ENCODE measurements at regions not wholly inside any gene's neighbourhood (a gene's known extent, or its start where the extent isn't known, plus 50 kb on each side); places are given as distances from the start of the nearest gene placed in this dataset.

DNA sequence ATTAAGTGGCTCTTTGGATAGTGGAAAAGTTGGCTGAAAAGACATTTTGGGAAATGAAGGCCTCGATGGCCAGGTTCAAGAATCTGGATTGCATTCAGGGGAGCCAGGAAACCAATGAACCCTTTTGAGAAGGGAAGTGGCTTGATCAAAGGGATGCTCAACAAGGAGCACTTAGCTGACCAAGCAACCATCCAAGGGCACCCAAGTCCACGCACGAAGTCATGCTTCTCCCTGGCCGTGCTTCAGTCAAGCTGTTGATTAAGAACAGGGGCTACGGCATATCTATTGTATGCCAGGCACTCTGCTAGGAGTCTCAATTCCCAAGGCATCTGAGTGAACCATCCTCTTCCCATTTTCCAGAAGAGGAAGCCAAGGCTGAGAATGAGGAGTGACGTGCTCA lies 185.8 kb upstream of the GLI2 start:
- no peak overlapping the region for H3K4me2 ChIP-seq (ENCODE audit: control insufficient read depth, insufficient read depth)
- ATAC-seq = no peak
- WGBS (ENCODE audit: insufficient coverage, insufficient replicate concordance, low lambda C conversion rate, missing lambda C conversion rate) = 22% methylated on average over 6 of the region's 6 CpGs
- H3K9ac ChIP-seq (ENCODE audit: control insufficient read depth, insufficient read depth, low read length) = no peak overlapping the region
- ChIA-PET SMC1A (ENCODE audit: uncharacterized antibody, unreplicated experiment) (interaction anchor here (0.6 kb wide), 1 partner anchor 354 kb away, joined by 3 read pairs; no protein-coding TSS in a partner anchor), CTCF (no interaction called here), POLR2A (no interaction called here), RAD21 (ENCODE audit: unreplicated experiment) (no interaction called here)
- in situ Hi-C loops (cut with MboI) (no loop called here), intact Hi-C loops (cut with micrococcal nuclease; ENCODE audit: unreplicated experiment) (loop anchor here (10.0 kb wide), 1 partner anchor 205 kb away; the partner anchor contains the start of gene INHBB)
- no peak for DNase-seq (ENCODE audit: low read depth, low spot score)
- H3K36me3 ChIP-seq (ENCODE audit: control insufficient read depth in 2 of 2, insufficient read depth in 2 of 2, low read length in 1 of 2) = no peaks in the 10 kb centered on the region
- peaks cover 0 to 4% of the 10 kb centered on the region in 2 experiments; a peak in 2 of 4 replicates for H3K27me3 ChIP-seq (replicated peaks in 1 of 2; ENCODE audit: control insufficient read depth in 2 of 2, insufficient read depth in 2 of 2, low read length in 1 of 2)
- no peak overlapping the region for H3K27ac ChIP-seq (ENCODE audit: control insufficient read depth, insufficient read depth)
- no peak for FAIRE-seq
- no TSS peak for BruUV-seq (replicated peaks)
- H2AFZ ChIP-seq (ENCODE audit: control insufficient read depth, low read depth, low read length) = no peak overlapping the region
- H3K4me3 ChIP-seq = no peak overlapping the region
- TF ChIP-seq JUNB (IDR thresholded peaks at IDR 0.05) = no peak
- TF ChIP-seq SIN3A (IDR thresholded peaks at IDR 0.05; ENCODE audit: low read depth, low read length) = no peak
- no peak for TF ChIP-seq MTA3 (IDR thresholded peaks at IDR 0.05; ENCODE audit: borderline replicate concordance, low read length)
- no peak for TF ChIP-seq KAT2A (conservative IDR thresholded peaks at IDR 0.05; ENCODE audit: control insufficient read depth, low read depth, low read length)
- TF ChIP-seq, protein P1, sequence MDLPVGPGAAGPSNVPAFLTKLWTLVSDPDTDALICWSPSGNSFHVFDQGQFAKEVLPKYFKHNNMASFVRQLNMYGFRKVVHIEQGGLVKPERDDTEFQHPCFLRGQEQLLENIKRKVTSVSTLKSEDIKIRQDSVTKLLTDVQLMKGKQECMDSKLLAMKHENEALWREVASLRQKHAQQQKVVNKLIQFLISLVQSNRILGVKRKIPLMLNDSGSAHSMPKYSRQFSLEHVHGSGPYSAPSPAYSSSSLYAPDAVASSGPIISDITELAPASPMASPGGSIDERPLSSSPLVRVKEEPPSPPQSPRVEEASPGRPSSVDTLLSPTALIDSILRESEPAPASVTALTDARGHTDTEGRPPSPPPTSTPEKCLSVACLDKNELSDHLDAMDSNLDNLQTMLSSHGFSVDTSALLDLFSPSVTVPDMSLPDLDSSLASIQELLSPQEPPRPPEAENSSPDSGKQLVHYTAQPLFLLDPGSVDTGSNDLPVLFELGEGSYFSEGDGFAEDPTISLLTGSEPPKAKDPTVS (IDR thresholded peaks at IDR 0.05; ENCODE audit: low read depth, low read length) = no peak
- TF ChIP-seq IKZF2 (IDR thresholded peaks at IDR 0.05) = no peak
- TF ChIP-seq TCF12 (IDR thresholded peaks at IDR 0.05; ENCODE audit: low read depth, low read length) = no peak
- TF ChIP-seq IKZF1 (conservative IDR thresholded peaks at IDR 0.05) = no peak
- TF ChIP-seq ASH2L (IDR thresholded peaks at IDR 0.05; ENCODE audit: borderline replicate concordance, low read depth) = no peak
- no peaks in the 10 kb centered on the region for H3K79me2 ChIP-seq (ENCODE audit: control insufficient read depth, insufficient read depth, low read length)
- H4K20me1 ChIP-seq (ENCODE audit: control insufficient read depth, insufficient read depth) = no peaks in the 10 kb centered on the region
- H3K9me3 ChIP-seq (replicated peaks; ENCODE audit: control insufficient read depth, insufficient read depth, low read length) = no peaks in the 10 kb centered on the region
- H3K4me1 ChIP-seq (ENCODE audit: control insufficient read depth, insufficient read depth, low read length) = no peaks in the 10 kb centered on the region

Measured in GM12878 (cell line).